GDM1 (cell line): ENCODE measurements at regions not wholly inside any gene's neighbourhood (a gene's known extent, or its start where the extent isn't known, plus 50 kb on each side); places are given as distances from the start of the nearest gene placed in this dataset.

Experiments used
- DNase-seq: peaks from one replicate; lab custom pipeline; 2025; lab: John Stamatoyannopoulos, UW

GRCh38 chr13:106297283-106297682 is 238.2 kb downstream of the EFNB2 start:
- no peak for DNase-seq

- no peak for DNase-seq
Measured at GRCh38 chr13:106296723-106297122, 238.7 kb downstream of the EFNB2 start.

- DNase-seq = no peak
Measured at GRCh38 chr13:106295971-106296370, 239.5 kb downstream of the EFNB2 start.

GRCh38 chr13:106291006-106291405 is 244.5 kb downstream of the EFNB2 start:
- DNase-seq = no peak

GRCh38 chr13:106287351-106287750 is 248.1 kb downstream of the EFNB2 start:
- no peak for DNase-seq

- no peak for DNase-seq
Measured at GRCh38 chr13:106286811-106287210, 248.7 kb downstream of the EFNB2 start.

GRCh38 chr13:106284358-106284757 is 251.1 kb downstream of the EFNB2 start:
- DNase-seq = no peak

- no peak for DNase-seq
Measured at GRCh38 chr13:106281426-106281825, 254.0 kb downstream of the EFNB2 start.

GRCh38 chr13:106277484-106278154 is 257.8 kb downstream of the EFNB2 start:
- DNase-seq = no peak

- DNase-seq = no peak
Measured at GRCh38 chr13:106276876-106277275, 258.6 kb downstream of the EFNB2 start.

- DNase-seq = no peak
Measured at GRCh38 chr13:106275446-106276032, 259.9 kb downstream of the EFNB2 start.

- DNase-seq = no peak
Measured at GRCh38 chr13:106274551-106275203, 260.8 kb downstream of the EFNB2 start.

GRCh38 chr13:106263801-106264200 is 271.7 kb downstream of the EFNB2 start:
- DNase-seq = no peak

GRCh38 chr13:106262886-106263285 is 272.6 kb downstream of the EFNB2 start:
- DNase-seq = no peak

- no peak for DNase-seq
Measured at GRCh38 chr13:106261450-106261849, 274.0 kb downstream of the EFNB2 start.

- no peak for DNase-seq
Measured at GRCh38 chr13:106260352-106260751, 275.1 kb downstream of the EFNB2 start.

- DNase-seq = no peak
Measured at GRCh38 chr13:106259928-106260327, 275.5 kb downstream of the EFNB2 start.

GRCh38 chr13:106246666-106247188 is 288.7 kb downstream of the EFNB2 start:
- DNase-seq = no peak

- no peak for DNase-seq
Measured at GRCh38 chr13:106246242-106246641, 289.2 kb downstream of the EFNB2 start.

GRCh38 chr13:106243011-106243565 is 292.4 kb downstream of the EFNB2 start:
- DNase-seq = no peak

- DNase-seq = no peak
Measured at GRCh38 chr13:106241974-106242953, 293.2 kb downstream of the EFNB2 start.

- DNase-seq = no peak
Measured at GRCh38 chr13:106238690-106239089, 296.8 kb downstream of the EFNB2 start.
